ENCODE measurements at regions not wholly inside any gene's neighbourhood (a gene's known extent, or its start where the extent isn't known, plus 50 kb on each side); places are given as distances from the start of the nearest gene placed in this dataset.

- no peak for DNase-seq (ENCODE audit: low spot score, unreplicated experiment)
- no peak overlapping the region for H3K4me3 Mint-ChIP-seq (ENCODE audit: low read depth)
- H3K27me3 Mint-ChIP-seq: no peaks in the 10 kb centered on the region
- H3K4me1 Mint-ChIP-seq (ENCODE audit: low read depth): no peaks in the 10 kb centered on the region
- TF ChIP-seq, protein P1, sequence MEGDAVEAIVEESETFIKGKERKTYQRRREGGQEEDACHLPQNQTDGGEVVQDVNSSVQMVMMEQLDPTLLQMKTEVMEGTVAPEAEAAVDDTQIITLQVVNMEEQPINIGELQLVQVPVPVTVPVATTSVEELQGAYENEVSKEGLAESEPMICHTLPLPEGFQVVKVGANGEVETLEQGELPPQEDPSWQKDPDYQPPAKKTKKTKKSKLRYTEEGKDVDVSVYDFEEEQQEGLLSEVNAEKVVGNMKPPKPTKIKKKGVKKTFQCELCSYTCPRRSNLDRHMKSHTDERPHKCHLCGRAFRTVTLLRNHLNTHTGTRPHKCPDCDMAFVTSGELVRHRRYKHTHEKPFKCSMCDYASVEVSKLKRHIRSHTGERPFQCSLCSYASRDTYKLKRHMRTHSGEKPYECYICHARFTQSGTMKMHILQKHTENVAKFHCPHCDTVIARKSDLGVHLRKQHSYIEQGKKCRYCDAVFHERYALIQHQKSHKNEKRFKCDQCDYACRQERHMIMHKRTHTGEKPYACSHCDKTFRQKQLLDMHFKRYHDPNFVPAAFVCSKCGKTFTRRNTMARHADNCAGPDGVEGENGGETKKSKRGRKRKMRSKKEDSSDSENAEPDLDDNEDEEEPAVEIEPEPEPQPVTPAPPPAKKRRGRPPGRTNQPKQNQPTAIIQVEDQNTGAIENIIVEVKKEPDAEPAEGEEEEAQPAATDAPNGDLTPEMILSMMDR (IDR thresholded peaks at IDR 0.05; ENCODE audit: unreplicated experiment): no peak
- peaks cover 27% of the 10 kb centered on the region for H3K9me3 Mint-ChIP-seq (ENCODE audit: low read depth)
- peaks cover 2% of the 10 kb centered on the region for H3K36me3 Mint-ChIP-seq (ENCODE audit: insufficient read depth)
- no peak overlapping the region for H3K27ac Mint-ChIP-seq
Measured at GRCh38 chr2:75260946-75261345, 61.6 kb upstream of the TACR1 start.

GRCh38 chr2:75258620-75259019, 59.3 kb upstream of the TACR1 start:
- TF ChIP-seq, protein P1 (IDR thresholded peaks at IDR 0.05; ENCODE audit: unreplicated experiment): no peak
- Mint-ChIP-seq H3K27ac (no peak overlapping the region), H3K4me1 (ENCODE audit: low read depth) (no peaks in the 10 kb centered on the region), H3K27me3 (no peaks in the 10 kb centered on the region), H3K9me3 (ENCODE audit: low read depth) (peaks cover 17% of the 10 kb centered on the region), H3K36me3 (ENCODE audit: insufficient read depth) (peaks cover 1% of the 10 kb centered on the region), H3K4me3 (ENCODE audit: low read depth) (no peak overlapping the region)
- no peak for DNase-seq (ENCODE audit: low spot score, unreplicated experiment)

GRCh38 chr2:75256485-75256884, 57.2 kb upstream of the TACR1 start:
- Mint-ChIP-seq H3K27me3 (no peaks in the 10 kb centered on the region), H3K4me3 (ENCODE audit: low read depth) (no peak overlapping the region), H3K27ac (no peak overlapping the region), H3K9me3 (ENCODE audit: low read depth) (peaks cover 17% of the 10 kb centered on the region), H3K4me1 (ENCODE audit: low read depth) (no peaks in the 10 kb centered on the region), H3K36me3 (ENCODE audit: insufficient read depth) (peaks cover 1% of the 10 kb centered on the region)
- TF ChIP-seq, protein P1 (IDR thresholded peaks at IDR 0.05; ENCODE audit: unreplicated experiment): no peak
- DNase-seq (ENCODE audit: low spot score, unreplicated experiment): no peak

DNA sequence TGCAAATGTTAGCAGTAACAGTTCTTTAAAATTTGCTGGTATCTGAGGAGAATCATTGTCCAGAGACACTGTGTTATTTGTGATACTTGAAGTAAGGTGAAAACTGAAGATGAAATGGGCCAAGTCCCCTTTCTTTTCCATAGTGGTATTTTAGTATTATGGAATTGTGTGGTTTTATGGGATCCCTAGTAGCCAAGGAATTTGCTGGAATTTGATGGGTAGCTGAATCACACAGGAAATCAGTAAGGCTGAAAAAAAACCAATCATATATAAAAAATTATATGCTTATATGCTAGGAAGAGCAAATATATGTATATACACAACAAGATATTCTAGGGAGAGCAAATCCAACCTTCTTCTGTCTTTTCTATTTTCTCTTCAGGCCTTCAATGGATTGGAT, 54.2 kb upstream of the TACR1 start:
- Mint-ChIP-seq H3K36me3 (ENCODE audit: insufficient read depth) (peaks cover 2% of the 10 kb centered on the region), H3K4me3 (ENCODE audit: low read depth) (no peak overlapping the region), H3K27me3 (no peaks in the 10 kb centered on the region), H3K4me1 (ENCODE audit: low read depth) (no peaks in the 10 kb centered on the region), H3K27ac (no peak overlapping the region), H3K9me3 (ENCODE audit: low read depth) (peaks cover 18% of the 10 kb centered on the region)
- DNase-seq (ENCODE audit: low spot score, unreplicated experiment): no peak
- TF ChIP-seq, protein P1 (IDR thresholded peaks at IDR 0.05; ENCODE audit: unreplicated experiment): no peak

GRCh38 chr2:75251896-75252295, 52.6 kb upstream of the TACR1 start:
- Mint-ChIP-seq H3K9me3 (ENCODE audit: low read depth) (peaks cover 14% of the 10 kb centered on the region), H3K36me3 (ENCODE audit: insufficient read depth) (peaks cover 2% of the 10 kb centered on the region)

More at GRCh38 chr2:75251896-75252295, 52.6 kb upstream of the TACR1 start:
- Mint-ChIP-seq H3K27ac (no peak overlapping the region), H3K4me1 (ENCODE audit: low read depth) (no peaks in the 10 kb centered on the region), H3K4me3 (ENCODE audit: low read depth) (no peak overlapping the region), H3K27me3 (no peaks in the 10 kb centered on the region)
- DNase-seq (ENCODE audit: low spot score, unreplicated experiment): no peak
- TF ChIP-seq, protein P1 (IDR thresholded peaks at IDR 0.05; ENCODE audit: unreplicated experiment): no peak

Measured in progenitor cell of endocrine pancreas (in vitro differentiated cells).